NCI-H2227 (cell line): ENCODE measurements at regions not wholly inside any gene's neighbourhood (a gene's known extent, or its start where the extent isn't known, plus 50 kb on each side); places are given as distances from the start of the nearest gene placed in this dataset.
"Not testable (repeated sequence)": the region's sequence is repeated elsewhere in the genome, so short reads cannot be mapped to it uniquely, and the experiment has no call there.

Experiments
- DNase-seq: peaks from one replicate; lab custom pipeline; 2025; ENCODE audit not compliant: unreplicated experiment; lab: John Stamatoyannopoulos, UW

- no peak for DNase-seq
Measured at GRCh38 chr9:78896479-78896878, 599.6 kb downstream of the PSAT1 start.

GRCh38 chr9:78898234-78898633 is 601.3 kb downstream of the PSAT1 start:
- DNase-seq: no peak

- no peak for DNase-seq
Measured at GRCh38 chr9:78899006-78899405, 602.1 kb downstream of the PSAT1 start.

GRCh38 chr9:78900500-78900899 is 603.6 kb downstream of the PSAT1 start:
- no peak for DNase-seq

GRCh38 chr9:78902051-78902450 is 605.1 kb downstream of the PSAT1 start:
- no peak for DNase-seq

GRCh38 chr9:78903581-78903980 is 606.7 kb downstream of the PSAT1 start:
- no peak for DNase-seq

- DNase-seq: no peak
Measured at GRCh38 chr9:78904686-78905085, 607.8 kb downstream of the PSAT1 start.

GRCh38 chr9:78905387-78905786 is 608.5 kb downstream of the PSAT1 start:
- DNase-seq: no peak

- no peak for DNase-seq
Measured at GRCh38 chr9:78905986-78906755, 609.2 kb downstream of the PSAT1 start.

GRCh38 chr9:78909566-78909965 is 612.6 kb downstream of the PSAT1 start:
- no peak for DNase-seq

GRCh38 chr9:78916884-78917283 is 620.0 kb downstream of the PSAT1 start:
- not testable (repeated sequence) for DNase-seq

GRCh38 chr9:78918976-78919375 is 622.1 kb downstream of the PSAT1 start:
- no peak for DNase-seq

- DNase-seq: no peak
Measured at GRCh38 chr9:78919701-78920100, 622.8 kb downstream of the PSAT1 start.

- no peak for DNase-seq
Measured at GRCh38 chr9:78921341-78921740, 624.4 kb downstream of the PSAT1 start.

- DNase-seq: no peak
Measured at GRCh38 chr9:78923966-78924659, 627.2 kb downstream of the PSAT1 start.

- no peak for DNase-seq
Measured at GRCh38 chr9:78927099-78927940, 630.4 kb downstream of the PSAT1 start.

GRCh38 chr9:78928625-78929405 is 631.9 kb downstream of the PSAT1 start:
- no peak for DNase-seq

- DNase-seq: peak; percentile 69
Measured at GRCh38 chr9:78930281-78930680, 633.4 kb downstream of the PSAT1 start.

GRCh38 chr9:78932849-78933627 is 636.1 kb downstream of the PSAT1 start:
- DNase-seq: no peak

GRCh38 chr9:78934880-78935279 is 636.9 kb upstream of the TLE4 start:
- no peak for DNase-seq
